ENCODE measurements at regions not wholly inside any gene's neighbourhood (a gene's known extent, or its start where the extent isn't known, plus 50 kb on each side); places are given as distances from the start of the nearest gene placed in this dataset.

GRCh38 chr7:121480566-121481335 lies 84.6 kb upstream of the FAM3C start:
- Histone ChIP-seq H3K27me3 (no peaks in the 10 kb centered on the region), H3K4me1 (peaks cover 24% of the 10 kb centered on the region), H3K36me3 (no peaks in the 10 kb centered on the region), H3K4me3 (no peak overlapping the region), H3K27ac (no peak overlapping the region), H3K9me3 (no peaks in the 10 kb centered on the region)
- DNase-seq (ENCODE audit: extremely low spot score in 2 of 2): no peak
- intact Hi-C loops (cut with DNase I): no loop called here
- TF ChIP-seq POLR2A (IDR thresholded peaks at IDR 0.05) (no peak), POLR2AphosphoS5 (IDR thresholded peaks at IDR 0.05; ENCODE audit: insufficient read depth in 1 of 2, low read depth in 1 of 2) (no peak)
- TF ChIP-seq, protein P1, sequence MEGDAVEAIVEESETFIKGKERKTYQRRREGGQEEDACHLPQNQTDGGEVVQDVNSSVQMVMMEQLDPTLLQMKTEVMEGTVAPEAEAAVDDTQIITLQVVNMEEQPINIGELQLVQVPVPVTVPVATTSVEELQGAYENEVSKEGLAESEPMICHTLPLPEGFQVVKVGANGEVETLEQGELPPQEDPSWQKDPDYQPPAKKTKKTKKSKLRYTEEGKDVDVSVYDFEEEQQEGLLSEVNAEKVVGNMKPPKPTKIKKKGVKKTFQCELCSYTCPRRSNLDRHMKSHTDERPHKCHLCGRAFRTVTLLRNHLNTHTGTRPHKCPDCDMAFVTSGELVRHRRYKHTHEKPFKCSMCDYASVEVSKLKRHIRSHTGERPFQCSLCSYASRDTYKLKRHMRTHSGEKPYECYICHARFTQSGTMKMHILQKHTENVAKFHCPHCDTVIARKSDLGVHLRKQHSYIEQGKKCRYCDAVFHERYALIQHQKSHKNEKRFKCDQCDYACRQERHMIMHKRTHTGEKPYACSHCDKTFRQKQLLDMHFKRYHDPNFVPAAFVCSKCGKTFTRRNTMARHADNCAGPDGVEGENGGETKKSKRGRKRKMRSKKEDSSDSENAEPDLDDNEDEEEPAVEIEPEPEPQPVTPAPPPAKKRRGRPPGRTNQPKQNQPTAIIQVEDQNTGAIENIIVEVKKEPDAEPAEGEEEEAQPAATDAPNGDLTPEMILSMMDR (IDR thresholded peaks at IDR 0.05): no peak

DNA sequence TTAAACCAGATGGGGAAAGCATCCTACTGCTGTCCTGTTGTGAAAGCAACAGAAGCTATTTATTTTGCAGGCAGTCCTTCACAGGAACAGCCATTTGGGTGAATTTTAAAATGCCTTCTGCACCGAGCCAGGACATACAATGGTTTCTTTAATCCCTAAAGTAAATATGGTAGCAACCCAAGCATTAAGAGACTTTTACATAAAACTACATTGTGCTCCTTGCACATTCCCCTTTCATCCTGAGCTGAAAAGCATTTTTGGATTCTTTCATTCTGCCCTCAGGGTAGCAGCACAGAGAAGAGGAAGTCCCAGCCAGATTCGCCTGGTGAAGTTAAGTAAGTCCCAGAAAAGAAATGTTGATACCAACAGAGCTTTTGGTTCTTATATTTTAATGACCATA lies 84.0 kb upstream of the FAM3C start:
- no peak overlapping the region for H3K4me3 ChIP-seq
- no peaks in the 10 kb centered on the region for H3K36me3 ChIP-seq
- no peaks in the 10 kb centered on the region for H3K9me3 ChIP-seq
- DNase-seq (ENCODE audit: extremely low spot score in 2 of 2): no peak
- H3K27me3 ChIP-seq: no peaks in the 10 kb centered on the region
- TF ChIP-seq POLR2AphosphoS5 (IDR thresholded peaks at IDR 0.05; ENCODE audit: insufficient read depth in 1 of 2, low read depth in 1 of 2) (no peak), POLR2A (IDR thresholded peaks at IDR 0.05) (no peak)
- TF ChIP-seq, protein P1 (IDR thresholded peaks at IDR 0.05): no peak
- peaks cover 22% of the 10 kb centered on the region for H3K4me1 ChIP-seq
- intact Hi-C loops (cut with DNase I): no loop called here
- H3K27ac ChIP-seq: no peak overlapping the region

DNA sequence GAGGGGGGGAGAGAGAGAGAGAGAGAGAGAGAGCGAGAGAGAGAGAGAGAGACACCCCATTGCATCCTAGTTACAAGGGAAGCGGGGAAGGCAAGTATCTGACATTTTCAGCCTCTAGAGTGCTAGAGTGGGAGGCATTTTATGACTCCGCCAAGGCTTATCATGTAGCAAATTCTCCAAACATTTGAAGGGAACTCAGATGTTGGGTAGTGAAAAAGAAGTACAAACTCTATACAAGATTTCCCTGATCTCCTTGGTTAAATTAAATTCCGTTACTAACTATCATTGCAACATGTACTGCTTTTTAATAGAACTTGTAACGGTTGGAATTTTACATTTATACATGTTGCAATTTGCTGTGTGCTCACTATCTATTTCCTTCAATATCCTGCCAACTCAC lies 83.4 kb upstream of the FAM3C start:
- Histone ChIP-seq H3K9me3 (no peaks in the 10 kb centered on the region), H3K36me3 (no peaks in the 10 kb centered on the region), H3K4me1 (peaks cover 22% of the 10 kb centered on the region), H3K27ac (no peak overlapping the region), H3K4me3 (no peak overlapping the region), H3K27me3 (no peaks in the 10 kb centered on the region)
- DNase-seq (ENCODE audit: extremely low spot score in 2 of 2): no peak
- intact Hi-C loops (cut with DNase I): no loop called here
- TF ChIP-seq POLR2AphosphoS5 (IDR thresholded peaks at IDR 0.05; ENCODE audit: insufficient read depth in 1 of 2, low read depth in 1 of 2): no peak
- TF ChIP-seq, protein P1 (IDR thresholded peaks at IDR 0.05): no peak
- no peak for TF ChIP-seq POLR2A (IDR thresholded peaks at IDR 0.05)

DNA sequence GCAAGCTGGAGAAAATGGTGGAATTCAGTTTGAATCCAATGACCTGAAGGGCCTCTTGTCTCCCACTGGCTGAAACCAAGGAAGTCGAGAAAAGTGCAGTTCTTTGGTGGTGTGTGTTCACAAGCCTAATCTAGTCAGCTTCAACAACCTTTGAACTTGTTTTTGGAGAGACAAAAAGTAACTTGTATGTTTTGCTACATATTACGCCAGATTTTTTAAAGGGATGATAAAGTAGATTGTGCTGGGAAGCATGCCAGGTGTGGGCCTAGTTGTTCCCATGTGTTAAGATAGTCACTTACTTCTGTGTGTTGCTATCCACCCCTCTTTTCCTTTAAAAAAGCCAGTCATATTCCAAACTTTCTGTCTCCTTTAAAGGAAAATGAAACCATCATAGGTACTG lies 79.7 kb upstream of the FAM3C start:
- no peaks in the 10 kb centered on the region for H3K36me3 ChIP-seq
- H3K4me1 ChIP-seq: peaks cover 10% of the 10 kb centered on the region
- H3K4me3 ChIP-seq: no peak overlapping the region
- intact Hi-C loops (cut with DNase I): no loop called here
- H3K27me3 ChIP-seq: no peaks in the 10 kb centered on the region
- TF ChIP-seq, protein P1 (IDR thresholded peaks at IDR 0.05): no peak
- TF ChIP-seq POLR2AphosphoS5 (IDR thresholded peaks at IDR 0.05; ENCODE audit: insufficient read depth in 1 of 2, low read depth in 1 of 2) (no peak), POLR2A (IDR thresholded peaks at IDR 0.05) (no peak)
- no peak for DNase-seq (ENCODE audit: extremely low spot score in 2 of 2)
- H3K27ac ChIP-seq: no peak overlapping the region
- no peaks in the 10 kb centered on the region for H3K9me3 ChIP-seq

- no peak overlapping the region for H3K4me3 ChIP-seq
- intact Hi-C loops (cut with DNase I): no loop called here
- no peaks in the 10 kb centered on the region for H3K27me3 ChIP-seq
- no peak for DNase-seq (ENCODE audit: extremely low spot score in 2 of 2)
- peaks cover 5% of the 10 kb centered on the region for H3K4me1 ChIP-seq
- TF ChIP-seq POLR2AphosphoS5 (IDR thresholded peaks at IDR 0.05; ENCODE audit: insufficient read depth in 1 of 2, low read depth in 1 of 2) (no peak), POLR2A (IDR thresholded peaks at IDR 0.05) (no peak)
- TF ChIP-seq, protein P1 (IDR thresholded peaks at IDR 0.05): no peak
- H3K27ac ChIP-seq: no peak overlapping the region
- no peaks in the 10 kb centered on the region for H3K9me3 ChIP-seq
- no peaks in the 10 kb centered on the region for H3K36me3 ChIP-seq
Observed at GRCh38 chr7:121474301-121474673, 78.2 kb upstream of the FAM3C start.
